ENCODE measurements at regions not wholly inside any gene's neighbourhood (a gene's known extent, or its start where the extent isn't known, plus 50 kb on each side); places are given as distances from the start of the nearest gene placed in this dataset.

GRCh38 chr4:32499171-32499570 is 1779.0 kb downstream of the PCDH7 start:
- Histone ChIP-seq H3K4me3 (no peak overlapping the region), H3K27ac (no peak overlapping the region)
- no peak for DNase-seq (ENCODE audit: low spot score)
- TF ChIP-seq CTCF (IDR thresholded peaks at IDR 0.05) = no peak

GRCh38 chr4:32503241-32503640 is 1783.1 kb downstream of the PCDH7 start:
- Histone ChIP-seq H3K4me3 (no peak overlapping the region), H3K27ac (no peak overlapping the region)
- DNase-seq (ENCODE audit: low spot score) = no peak
- TF ChIP-seq CTCF (IDR thresholded peaks at IDR 0.05) = no peak

GRCh38 chr4:32506067-32506466 is 1785.9 kb downstream of the PCDH7 start:
- no peak overlapping the region for H3K27ac ChIP-seq
- DNase-seq (ENCODE audit: low spot score) = no peak
- TF ChIP-seq CTCF (IDR thresholded peaks at IDR 0.05) = no peak
- H3K4me3 ChIP-seq = no peak overlapping the region

- no peak for DNase-seq (ENCODE audit: low spot score)
These were observed 1798.9 kb downstream of the PCDH7 start for GRCh38 chr4:32519060-32519459.

DNA sequence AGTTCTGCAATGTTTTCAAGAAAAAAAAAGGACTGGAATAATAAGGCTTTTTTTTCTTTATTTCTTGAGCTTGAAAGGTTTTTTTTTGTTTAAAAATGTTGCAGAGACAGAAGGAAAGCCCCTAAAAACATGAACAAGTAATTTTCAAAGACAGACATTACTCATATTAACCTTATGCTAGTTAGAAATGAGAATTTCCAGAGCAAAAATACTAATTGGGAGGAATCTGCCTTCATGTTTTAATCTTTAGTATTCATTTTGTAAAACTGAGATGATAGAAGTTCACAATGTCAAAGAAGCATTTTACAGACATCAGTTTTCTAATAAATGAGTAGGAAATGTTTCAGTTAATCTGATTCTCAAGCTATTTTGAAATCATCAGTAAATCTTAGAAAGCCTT is 1805.3 kb downstream of the PCDH7 start:
- no peak overlapping the region for H3K4me3 ChIP-seq
- no peak overlapping the region for H3K27ac ChIP-seq
- no peak for DNase-seq (ENCODE audit: low spot score)
- TF ChIP-seq CTCF (IDR thresholded peaks at IDR 0.05) = no peak

More at GRCh38 chr4:32519060-32519459, 1798.9 kb downstream of the PCDH7 start:
- no peak overlapping the region for H3K27ac ChIP-seq
- no peak overlapping the region for H3K4me3 ChIP-seq
- no peak for TF ChIP-seq CTCF (IDR thresholded peaks at IDR 0.05)

GRCh38 chr4:32544846-32545245 is 1824.7 kb downstream of the PCDH7 start:
- no peak for DNase-seq (ENCODE audit: low spot score)
- Histone ChIP-seq H3K27ac (no peak overlapping the region), H3K4me3 (no peak overlapping the region)
- TF ChIP-seq CTCF (IDR thresholded peaks at IDR 0.05) = no peak

DNA sequence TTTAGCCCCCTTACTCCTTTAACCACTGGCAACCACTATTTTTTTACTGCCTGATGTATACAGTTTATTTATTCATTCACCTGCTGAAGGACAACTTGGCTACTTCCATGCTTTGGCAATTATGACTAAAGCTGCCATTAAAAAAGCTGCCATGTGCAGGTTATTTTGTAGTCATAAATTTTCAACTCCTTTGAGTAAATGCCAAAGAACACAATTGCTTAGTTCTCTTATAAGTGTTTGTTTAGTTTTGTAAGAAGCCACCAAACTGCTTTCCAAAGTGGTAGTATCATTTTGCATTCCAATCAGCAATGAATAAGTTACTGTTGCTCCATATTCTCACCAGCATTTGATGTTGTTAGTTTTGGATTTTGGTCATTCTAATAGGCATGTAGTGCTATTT is 1831.8 kb downstream of the PCDH7 start:
- DNase-seq (ENCODE audit: low spot score) = no peak
- Histone ChIP-seq H3K27ac (no peak overlapping the region), H3K4me3 (no peak overlapping the region)
- TF ChIP-seq CTCF (IDR thresholded peaks at IDR 0.05) = no peak
